DMS 273 (cell line): ENCODE measurements at regions not wholly inside any gene's neighbourhood (a gene's known extent, or its start where the extent isn't known, plus 50 kb on each side); places are given as distances from the start of the nearest gene placed in this dataset.
"Not testable (repeated sequence)": the region's sequence is repeated elsewhere in the genome, so short reads cannot be mapped to it uniquely, and the experiment has no call there.

Experiments used
- DNase-seq: peaks from one replicate; lab custom pipeline; 2025; ENCODE audit not compliant: unreplicated experiment; lab: John Stamatoyannopoulos, UW

- DNase-seq = peak; percentile 80
These were observed 542.6 kb downstream of the ZBBX start for GRCh38 chr3:166837535-166837934.

DNA sequence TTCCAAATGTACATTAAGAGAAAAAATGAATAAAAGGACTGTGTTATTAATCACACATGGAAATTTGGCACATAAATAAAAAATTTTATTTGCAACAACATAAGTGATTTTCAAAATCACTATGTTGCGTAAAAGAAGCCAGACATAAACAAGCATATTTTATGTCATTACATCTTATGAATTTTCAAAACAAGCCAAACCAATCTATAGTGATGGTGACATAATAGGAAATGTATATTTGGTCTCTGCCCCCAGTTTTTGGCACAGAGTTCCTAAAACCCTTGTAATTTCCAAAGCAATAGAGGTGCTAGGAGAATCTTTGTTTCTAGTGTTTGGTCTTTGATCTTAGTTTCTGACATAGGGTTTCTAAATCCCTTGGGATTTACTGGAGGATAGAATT lies 543.3 kb downstream of the ZBBX start:
- no peak for DNase-seq

GRCh38 chr3:166829896-166830295 lies 550.2 kb downstream of the ZBBX start:
- DNase-seq = no peak

- DNase-seq = no peak
These were observed 561.6 kb downstream of the ZBBX start for GRCh38 chr3:166818464-166818863.

- DNase-seq = not testable (repeated sequence)
These were observed 562.8 kb downstream of the ZBBX start for GRCh38 chr3:166817269-166817668.

DNA sequence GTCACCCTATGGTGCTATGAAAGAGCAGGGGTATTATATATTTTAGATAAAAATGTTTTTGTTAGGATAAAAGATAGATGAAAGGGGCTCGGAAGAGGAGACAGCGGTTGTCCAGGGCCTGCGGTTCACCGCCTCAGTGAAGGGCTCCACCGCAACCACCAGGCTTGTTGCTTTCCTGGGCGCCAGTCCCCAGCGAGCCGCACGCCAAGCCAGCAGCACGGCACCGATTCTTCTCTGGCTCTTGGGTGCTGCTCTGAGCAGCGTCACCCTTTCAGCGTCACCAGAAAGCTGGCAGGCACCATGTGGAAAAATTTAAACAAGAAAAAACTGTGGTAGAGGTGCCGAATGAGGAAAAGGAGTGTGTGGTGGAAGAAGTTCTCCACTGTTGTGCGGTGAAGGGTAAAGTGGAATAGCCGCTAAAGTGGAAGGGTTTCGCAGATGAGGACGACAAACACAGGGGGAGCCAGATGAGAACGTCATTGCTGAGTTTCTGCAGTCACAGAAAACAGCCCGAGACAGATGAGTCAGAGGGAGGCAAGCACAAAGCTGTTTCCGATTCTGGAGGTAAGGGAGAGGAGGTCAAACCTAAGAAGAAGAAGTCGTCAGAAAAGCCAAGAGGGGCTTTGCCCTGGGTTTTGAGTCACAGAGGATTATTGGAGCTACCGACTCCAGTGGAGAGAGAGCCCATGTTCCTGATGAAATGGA lies 569.2 kb downstream of the ZBBX start:
- no peak for DNase-seq

DNA sequence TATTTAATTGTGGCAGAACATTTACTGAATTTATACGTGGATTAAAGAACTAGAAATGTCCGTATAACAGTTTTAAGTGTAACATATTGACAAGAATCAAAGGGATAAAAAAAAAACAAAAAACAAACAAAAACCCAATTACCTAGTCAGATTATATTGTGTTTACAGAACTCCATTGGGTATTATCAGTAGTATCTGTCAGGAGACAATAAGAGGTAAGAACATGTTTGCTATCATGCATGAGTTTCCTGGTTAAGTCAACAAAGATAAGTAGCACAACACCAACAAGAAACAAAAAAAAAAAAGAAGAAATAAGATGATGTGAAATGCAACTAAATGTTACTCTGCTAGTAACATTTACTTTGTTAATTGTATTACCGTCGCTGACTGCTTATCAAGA lies 570.6 kb downstream of the ZBBX start:
- DNase-seq = no peak

DNA sequence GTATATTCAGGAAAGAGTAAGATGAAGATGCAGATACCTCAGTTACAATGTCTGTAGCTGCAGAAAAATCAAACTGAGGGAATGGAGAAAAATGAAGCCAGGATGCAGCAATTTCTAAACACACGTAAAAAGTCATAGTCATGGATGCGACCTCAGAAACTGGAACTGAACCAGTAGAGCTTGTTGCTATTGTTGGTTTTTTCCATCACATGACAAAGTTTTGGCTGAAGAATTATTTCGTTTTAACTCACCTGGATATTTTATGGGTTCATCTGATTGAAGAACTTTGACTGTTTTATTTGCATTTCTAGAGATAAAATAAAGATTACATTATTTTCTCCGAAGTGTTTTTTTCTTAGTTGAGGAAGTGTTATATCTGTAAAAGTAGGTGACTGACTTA lies 591.2 kb downstream of the ZBBX start:
- DNase-seq = no peak

- no peak for DNase-seq
These were observed 594.2 kb downstream of the ZBBX start for GRCh38 chr3:166785876-166786275.

- DNase-seq = no peak
These were observed 596.9 kb downstream of the ZBBX start for GRCh38 chr3:166783206-166783605.

DNA sequence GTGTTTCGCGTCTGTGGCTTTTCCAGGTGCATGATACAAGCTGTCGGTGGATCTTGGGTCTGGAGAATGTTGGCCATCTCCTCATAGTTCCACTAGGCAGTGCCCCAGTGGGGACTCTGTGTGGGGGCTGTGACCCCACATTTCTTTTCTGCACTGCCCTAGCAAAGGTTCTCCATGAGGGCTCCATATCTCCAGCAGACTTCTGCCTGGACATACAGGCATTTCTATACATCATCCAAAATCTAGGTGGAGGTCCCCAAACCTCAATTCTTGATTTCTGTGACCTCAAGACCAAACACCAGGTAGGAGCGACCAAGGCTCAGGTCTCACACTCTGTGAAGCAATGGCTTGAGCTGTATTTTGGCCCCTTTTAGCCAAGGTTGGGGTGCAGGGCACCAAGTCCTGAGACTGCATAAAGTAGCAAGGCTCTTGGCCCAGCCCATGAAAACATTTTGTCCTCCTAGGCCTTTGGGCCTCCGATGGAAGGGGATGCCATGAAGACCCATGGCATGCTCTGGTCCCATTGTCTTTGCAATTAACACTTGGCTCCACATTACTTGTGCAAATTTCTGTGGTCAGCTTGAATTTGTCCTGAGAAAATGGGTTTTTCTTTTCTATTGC lies 615.3 kb downstream of the ZBBX start:
- peak; percentile 9 for DNase-seq

- DNase-seq = no peak
These were observed 620.2 kb downstream of the ZBBX start for GRCh38 chr3:166759736-166760513.

DNA sequence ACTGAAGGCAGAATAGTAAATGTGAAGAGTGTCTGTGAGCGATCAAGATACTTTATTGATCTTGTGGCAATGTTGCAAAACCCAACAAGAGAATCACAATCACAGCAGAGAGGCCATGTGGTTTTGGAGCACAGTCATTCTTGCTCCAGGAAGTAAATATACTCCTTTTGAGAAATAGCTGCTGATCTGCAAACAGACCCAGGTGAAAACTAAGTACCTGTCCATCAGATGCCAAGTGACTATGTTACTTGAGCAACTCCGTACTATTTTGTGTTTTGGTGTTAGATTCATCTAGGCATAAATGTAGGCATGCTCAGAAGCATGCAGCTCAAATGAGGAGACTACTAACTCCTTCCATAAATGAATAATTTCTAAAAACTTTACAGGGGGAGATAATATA lies 627.9 kb downstream of the ZBBX start:
- no peak for DNase-seq

DNA sequence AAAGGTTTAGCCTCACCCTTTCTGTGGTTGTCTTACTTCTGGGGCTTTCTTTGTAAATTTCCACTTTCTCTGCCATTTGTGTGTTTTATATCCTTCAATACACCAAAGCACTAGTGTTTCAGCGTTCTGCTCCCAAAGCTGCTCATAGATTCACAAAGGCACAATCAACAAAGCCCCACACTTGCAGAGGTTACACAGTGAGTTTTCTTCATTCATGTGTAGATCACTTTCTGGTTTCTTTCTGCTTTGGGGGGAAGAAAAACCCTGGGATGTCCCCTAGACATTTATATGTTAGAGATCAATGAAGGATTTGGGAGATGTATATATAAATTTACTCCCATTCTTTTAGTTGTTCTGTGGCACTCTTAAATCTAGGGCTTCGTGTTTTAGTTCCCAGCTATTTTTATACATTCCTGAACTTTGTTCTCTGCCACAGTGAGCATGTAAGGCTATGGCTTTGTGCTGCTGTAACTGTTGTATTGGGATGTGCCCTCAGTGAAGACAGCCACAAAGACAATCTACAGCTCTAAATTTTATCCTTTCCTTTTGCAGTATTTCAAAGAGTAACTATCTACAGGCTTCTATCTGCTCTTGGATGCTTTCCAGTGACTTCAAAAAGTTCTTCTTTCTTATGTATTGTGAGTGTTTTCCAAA lies 636.5 kb downstream of the ZBBX start:
- no peak for DNase-seq

DNA sequence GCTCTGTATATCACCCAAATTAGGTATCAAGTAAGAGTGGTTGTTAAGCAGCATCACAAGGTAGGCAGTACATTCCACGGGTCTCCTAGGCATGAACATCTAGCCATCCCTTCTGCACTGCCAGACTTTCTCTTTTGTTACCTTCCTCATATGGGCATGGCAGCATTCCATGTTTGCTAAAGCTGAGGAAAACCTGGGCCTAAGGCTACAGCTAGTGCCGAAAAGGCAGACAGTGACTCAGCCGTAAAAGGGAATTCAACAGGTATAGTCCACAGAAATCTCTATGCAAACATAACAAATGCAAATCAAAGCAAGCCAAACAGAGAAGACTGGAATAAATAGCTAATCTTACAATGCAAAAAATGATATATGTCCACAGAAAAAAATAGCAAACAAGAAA lies 645.4 kb downstream of the ZBBX start:
- no peak for DNase-seq

DNA sequence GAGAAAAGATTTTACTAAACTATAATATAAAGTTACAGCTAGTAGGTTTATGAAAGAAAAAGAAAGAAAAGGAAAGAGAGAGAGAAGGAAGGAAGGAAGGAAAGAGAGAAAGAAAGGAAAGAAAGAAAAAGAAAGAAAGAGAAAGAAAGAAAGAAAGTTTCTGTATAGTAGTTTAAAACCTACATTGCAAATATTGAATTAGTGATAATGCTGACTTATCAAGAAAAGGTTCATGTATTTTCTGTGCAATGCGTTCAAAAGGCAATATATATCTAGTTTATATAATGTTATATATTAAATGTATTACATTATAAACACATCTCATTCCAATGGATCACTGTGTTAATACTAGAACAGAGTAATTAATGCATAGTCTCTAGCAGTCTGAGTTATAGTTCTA lies 648.4 kb downstream of the ZBBX start:
- DNase-seq = no peak

DNA sequence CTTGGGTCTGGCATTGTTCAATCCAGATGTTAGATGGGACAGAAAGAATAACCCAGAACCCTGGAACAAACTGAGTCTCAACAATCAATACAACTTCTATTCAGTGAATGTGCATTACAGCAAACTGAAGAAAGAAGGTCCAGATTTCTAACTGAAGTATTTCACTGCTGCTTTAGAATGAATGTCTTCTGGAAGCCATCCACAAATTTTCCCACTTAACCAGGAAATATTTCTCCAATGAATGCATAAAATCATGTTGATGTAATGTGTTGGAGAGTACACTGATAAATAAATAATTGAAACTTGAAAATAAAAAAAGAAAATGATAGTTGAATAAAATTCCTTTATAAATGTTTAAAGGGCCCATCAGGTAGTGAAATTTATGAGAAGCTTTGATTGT lies 658.6 kb downstream of the ZBBX start:
- no peak for DNase-seq

- no peak for DNase-seq
These were observed 665.9 kb downstream of the ZBBX start for GRCh38 chr3:166714206-166714605.

GRCh38 chr3:166713787-166714186 lies 666.3 kb downstream of the ZBBX start:
- DNase-seq = no peak

DNA sequence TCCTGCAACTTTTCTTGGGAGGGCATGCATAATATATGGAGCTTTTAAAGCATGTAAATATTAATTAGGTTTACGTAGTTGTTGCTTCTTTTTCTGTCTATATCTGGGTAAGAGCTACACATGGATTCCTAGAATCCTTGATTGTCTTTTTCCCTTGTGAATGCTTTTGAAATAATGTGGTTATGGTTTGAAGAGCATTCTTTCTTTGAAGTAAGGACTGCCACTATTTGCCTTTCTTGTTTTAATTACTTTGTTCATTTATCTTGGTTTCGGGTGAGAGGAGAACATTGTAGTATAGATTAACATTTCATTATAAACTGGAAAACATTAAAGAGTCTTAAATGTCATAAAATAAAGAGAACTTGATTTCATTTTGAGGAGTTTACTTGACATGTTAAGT lies 674.0 kb downstream of the ZBBX start:
- no peak for DNase-seq

DNA sequence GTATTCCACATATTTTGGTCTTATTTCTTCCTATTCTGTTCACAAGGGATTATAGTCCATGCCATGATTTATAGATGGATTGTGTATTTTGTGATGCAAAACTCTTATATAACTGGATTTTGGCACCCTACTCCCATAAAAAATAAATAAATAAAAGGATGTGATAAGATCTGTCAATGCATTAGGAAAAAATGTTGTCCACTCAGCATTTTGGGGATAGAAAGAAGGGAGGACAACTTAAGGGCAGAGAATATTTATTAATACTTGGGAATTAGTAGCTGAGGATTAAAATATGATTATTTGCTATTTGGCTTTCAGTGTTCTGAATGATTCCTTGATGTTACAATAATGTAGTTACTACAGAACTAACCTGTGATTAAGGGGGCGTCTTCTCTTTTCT lies 682.6 kb downstream of the ZBBX start:
- DNase-seq = no peak

- DNase-seq = no peak
These were observed 684.0 kb downstream of the ZBBX start for GRCh38 chr3:166696103-166696502.
